AG04449 (cell line): ENCODE measurements at regions not wholly inside any gene's neighbourhood (a gene's known extent, or its start where the extent isn't known, plus 50 kb on each side); places are given as distances from the start of the nearest gene placed in this dataset.

Source experiments
- CTCF ChIA-PET: fragments of 350-600 bp; formaldehyde crosslinking; extraction: SDS; loops from one replicate; lab custom pipeline; 2021; ENCODE audit warnings: antibody characterized with exemption; lab: Yijun Ruan, JAX
- POLR2A ChIA-PET: fragments of 400-600, 350-600 bp; formaldehyde crosslinking; extraction: SDS; loops from one replicate; lab custom pipeline; 2020; ENCODE audit warnings: antibody characterized with exemption, inconsistent platforms; lab: Yijun Ruan, JAX
- DNase-seq: peaks from one replicate; pipeline ENCODE4 v3.0.0-alpha.2; 2010; ENCODE audit warnings: low read depth, low spot score
- H3K4me3 ChIP-seq: 2 replicates; pipeline ENCODE4 v1.5.1; 2011; ENCODE audit warnings: low read depth, mild to moderate bottlenecking, control low read depth, low read length
- TF ChIP-seq, protein P1 (sequence below): IDR thresholded peaks from one replicate; pipeline ENCODE4 v1.5.1; 2011; ENCODE audit warnings: mild to moderate bottlenecking, moderate library complexity, low read length, control low read depth, inconsistent platforms; ENCODE audit not compliant: insufficient read depth; ENCODE audit errors: missing control alignments

DNA sequence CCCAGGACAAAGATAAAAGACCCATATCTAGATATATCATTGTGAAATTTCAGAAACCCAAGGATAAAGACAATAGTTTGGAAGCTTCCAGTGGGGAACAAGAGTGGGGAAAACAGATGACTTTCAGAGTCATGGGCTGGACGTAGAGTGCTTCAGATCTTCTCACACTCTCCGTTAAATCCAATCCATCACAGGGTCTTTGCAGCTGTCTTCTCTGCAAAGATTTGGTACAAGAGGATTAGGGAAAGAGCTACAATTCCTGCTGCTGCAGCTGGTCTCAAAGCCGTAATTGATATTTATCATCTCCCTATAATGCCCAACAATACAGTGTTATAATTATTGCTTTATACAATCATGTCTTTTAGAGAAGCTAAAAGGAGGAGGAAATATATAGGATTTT is 63.4 kb upstream of the CLPB start:
- ChIA-PET CTCF (interaction anchor here (1.1 to 1.2 kb wide), 2 partner anchors 22 to 26 kb away, joined by 3 to 5 read pairs; no protein-coding TSS in a partner anchor), POLR2A (no interaction called here)
- TF ChIP-seq, protein P1, sequence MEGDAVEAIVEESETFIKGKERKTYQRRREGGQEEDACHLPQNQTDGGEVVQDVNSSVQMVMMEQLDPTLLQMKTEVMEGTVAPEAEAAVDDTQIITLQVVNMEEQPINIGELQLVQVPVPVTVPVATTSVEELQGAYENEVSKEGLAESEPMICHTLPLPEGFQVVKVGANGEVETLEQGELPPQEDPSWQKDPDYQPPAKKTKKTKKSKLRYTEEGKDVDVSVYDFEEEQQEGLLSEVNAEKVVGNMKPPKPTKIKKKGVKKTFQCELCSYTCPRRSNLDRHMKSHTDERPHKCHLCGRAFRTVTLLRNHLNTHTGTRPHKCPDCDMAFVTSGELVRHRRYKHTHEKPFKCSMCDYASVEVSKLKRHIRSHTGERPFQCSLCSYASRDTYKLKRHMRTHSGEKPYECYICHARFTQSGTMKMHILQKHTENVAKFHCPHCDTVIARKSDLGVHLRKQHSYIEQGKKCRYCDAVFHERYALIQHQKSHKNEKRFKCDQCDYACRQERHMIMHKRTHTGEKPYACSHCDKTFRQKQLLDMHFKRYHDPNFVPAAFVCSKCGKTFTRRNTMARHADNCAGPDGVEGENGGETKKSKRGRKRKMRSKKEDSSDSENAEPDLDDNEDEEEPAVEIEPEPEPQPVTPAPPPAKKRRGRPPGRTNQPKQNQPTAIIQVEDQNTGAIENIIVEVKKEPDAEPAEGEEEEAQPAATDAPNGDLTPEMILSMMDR, result no peak

DNA sequence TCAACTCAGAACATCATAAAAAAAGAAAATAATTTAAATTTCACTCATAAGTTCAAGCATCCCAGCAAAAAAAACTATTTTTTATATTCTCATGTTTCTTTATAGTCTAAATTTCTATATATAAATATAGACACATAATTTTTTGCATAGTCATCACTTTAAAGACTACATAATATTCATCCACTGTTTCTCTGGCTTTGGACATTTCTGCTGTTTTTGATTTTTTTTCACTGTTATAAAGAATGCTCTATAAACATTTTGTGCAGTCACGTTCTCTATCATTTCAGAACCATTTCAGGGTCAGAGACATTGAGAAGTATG is 59.7 kb upstream of the CLPB start:
- TF ChIP-seq, protein P1, result no peak
- ChIA-PET CTCF (interaction anchor here (0.8 to 5.6 kb wide), 2 partner anchors 22 to 91 kb away, joined by 4 to 26 read pairs; no protein-coding TSS in a partner anchor), POLR2A (no interaction called here)
- H3K4me3 ChIP-seq, result no peak overlapping the region
- DNase-seq, result no peak

More for the DNA sequence above, 63.4 kb upstream of the CLPB start:
- no peak for DNase-seq
- H3K4me3 ChIP-seq, result no peak overlapping the region

DNA sequence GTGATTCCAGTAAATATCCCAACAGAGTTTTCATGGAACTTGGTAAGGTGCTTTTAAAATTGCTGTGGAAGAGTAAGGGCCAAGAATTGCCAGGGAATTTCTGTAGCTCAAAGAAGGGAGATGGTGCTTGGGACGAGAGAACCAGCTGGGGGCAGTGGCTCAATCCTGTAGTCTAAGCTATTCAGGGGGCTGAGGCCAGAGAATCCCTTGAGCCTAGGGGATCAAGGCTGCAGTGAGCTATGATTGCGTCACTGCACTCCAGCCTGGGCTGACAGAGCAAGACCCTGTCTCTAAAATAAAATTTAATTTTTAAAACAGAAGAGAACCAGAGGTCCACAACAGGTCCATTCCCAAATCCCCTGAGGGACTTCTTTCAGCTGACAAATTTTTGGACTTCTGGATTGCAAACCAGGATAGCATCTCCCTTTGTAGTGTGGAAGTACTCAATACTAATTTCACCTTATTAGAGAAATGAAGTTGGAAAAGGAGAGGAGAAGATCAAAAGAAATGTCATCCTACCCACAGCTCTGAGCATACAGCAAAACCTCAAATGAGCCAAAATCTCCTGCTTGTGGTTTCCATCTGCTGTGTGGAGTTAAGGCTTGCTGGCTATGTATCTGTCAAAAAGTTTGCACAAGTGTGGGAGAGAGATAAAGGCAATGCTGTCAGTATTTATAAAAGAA is 59.2 kb upstream of the CLPB start:
- no peak overlapping the region for H3K4me3 ChIP-seq
- ChIA-PET POLR2A (no interaction called here), CTCF (interaction anchor here (1.0 to 5.6 kb wide), 2 partner anchors 10 to 22 kb away, joined by 3 to 26 read pairs; no protein-coding TSS in a partner anchor)
- no peak for DNase-seq
- TF ChIP-seq, protein P1, result no peak

DNA sequence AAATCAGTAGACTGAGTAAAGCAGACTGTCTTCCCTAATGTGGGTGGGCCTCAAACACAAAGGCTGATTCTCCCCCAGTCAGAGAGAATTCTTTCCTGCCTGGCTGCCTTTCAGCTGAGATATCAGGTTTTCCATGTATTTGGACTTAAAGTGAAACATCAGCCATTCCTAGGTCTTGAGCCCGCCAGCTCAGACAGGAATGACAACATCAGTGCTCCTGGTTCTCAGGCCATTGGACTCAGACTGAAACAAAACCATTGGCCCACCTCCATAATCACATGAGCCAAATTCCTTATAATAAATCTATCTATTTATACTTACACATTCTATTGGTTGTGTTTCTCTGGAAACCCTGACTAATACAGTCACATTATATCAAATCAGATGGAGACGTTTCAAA is 56.7 kb upstream of the CLPB start:
- TF ChIP-seq, protein P1, result no peak
- POLR2A ChIA-PET, result no interaction called here
- H3K4me3 ChIP-seq, result no peak overlapping the region
- DNase-seq, result no peak
- CTCF ChIA-PET, result interaction anchor here (0.9 to 5.6 kb wide), 3 partner anchors 9 to 193 kb away, joined by 3 to 26 read pairs (median 3); no protein-coding TSS in a partner anchor
